ENCODE measurements at regions not wholly inside any gene's neighbourhood (a gene's known extent, or its start where the extent isn't known, plus 50 kb on each side); places are given as distances from the start of the nearest gene placed in this dataset.

DNA sequence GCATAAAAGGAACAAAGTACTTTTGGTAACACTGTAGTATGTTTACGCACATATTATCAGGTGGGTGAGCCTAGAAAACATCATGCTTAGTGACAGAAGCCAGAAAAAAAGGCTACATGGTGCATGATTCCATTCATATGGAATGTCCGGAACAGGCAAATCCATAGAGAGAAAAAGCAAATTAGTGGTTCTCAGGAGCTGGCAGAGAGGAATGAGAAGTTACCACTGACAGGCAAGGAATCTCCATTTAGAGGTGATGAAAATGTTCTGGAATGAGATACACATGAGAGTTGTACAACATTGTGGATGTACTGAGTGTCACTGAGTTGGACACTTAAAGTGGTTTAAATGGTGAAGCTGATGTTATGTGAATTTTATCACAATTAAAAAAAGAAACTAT is 976.9 kb downstream of the NLGN4Y start:
- no peaks in the 10 kb centered on the region; the same call in 2 of the 3 replicates for H3K9me3 Mint-ChIP-seq
- no peaks in the 10 kb centered on the region for H3K27me3 Mint-ChIP-seq (ENCODE audit: insufficient read depth, low read depth, poor library complexity)
- no peak overlapping the region for H3K27ac ChIP-seq (ENCODE audit: low read depth)
- H2AFZ ChIP-seq = no peak overlapping the region
- DNase-seq (ENCODE audit: low spot score) = no peak
- no peaks in the 10 kb centered on the region for H4K20me1 ChIP-seq (replicated peaks; ENCODE audit: insufficient read depth)
- H3K4me1 Mint-ChIP-seq = peaks cover 4% of the 10 kb centered on the region; the same call in 2 of the 3 replicates
- no peaks in the 10 kb centered on the region for H3K4me1 ChIP-seq (ENCODE audit: insufficient read depth)
- H3K4me3 Mint-ChIP-seq = no peak overlapping the region
- ATAC-seq = no peak
- H3K4me3 ChIP-seq = no peak overlapping the region
- H3K4me2 ChIP-seq = no peak overlapping the region
- no peaks in the 10 kb centered on the region for H3F3A ChIP-seq (replicated peaks; ENCODE audit: low read depth)
- H3K9me2 ChIP-seq (ENCODE audit: insufficient read depth) = no peaks in the 10 kb centered on the region
- no peaks in the 10 kb centered on the region for H3K36me3 Mint-ChIP-seq (ENCODE audit: low read depth)
- H3K27me3 ChIP-seq (ENCODE audit: insufficient read depth) = no peaks in the 10 kb centered on the region
- H3K79me2 ChIP-seq (replicated peaks; ENCODE audit: insufficient read depth) = no peaks in the 10 kb centered on the region
- TF ChIP-seq, protein P1, sequence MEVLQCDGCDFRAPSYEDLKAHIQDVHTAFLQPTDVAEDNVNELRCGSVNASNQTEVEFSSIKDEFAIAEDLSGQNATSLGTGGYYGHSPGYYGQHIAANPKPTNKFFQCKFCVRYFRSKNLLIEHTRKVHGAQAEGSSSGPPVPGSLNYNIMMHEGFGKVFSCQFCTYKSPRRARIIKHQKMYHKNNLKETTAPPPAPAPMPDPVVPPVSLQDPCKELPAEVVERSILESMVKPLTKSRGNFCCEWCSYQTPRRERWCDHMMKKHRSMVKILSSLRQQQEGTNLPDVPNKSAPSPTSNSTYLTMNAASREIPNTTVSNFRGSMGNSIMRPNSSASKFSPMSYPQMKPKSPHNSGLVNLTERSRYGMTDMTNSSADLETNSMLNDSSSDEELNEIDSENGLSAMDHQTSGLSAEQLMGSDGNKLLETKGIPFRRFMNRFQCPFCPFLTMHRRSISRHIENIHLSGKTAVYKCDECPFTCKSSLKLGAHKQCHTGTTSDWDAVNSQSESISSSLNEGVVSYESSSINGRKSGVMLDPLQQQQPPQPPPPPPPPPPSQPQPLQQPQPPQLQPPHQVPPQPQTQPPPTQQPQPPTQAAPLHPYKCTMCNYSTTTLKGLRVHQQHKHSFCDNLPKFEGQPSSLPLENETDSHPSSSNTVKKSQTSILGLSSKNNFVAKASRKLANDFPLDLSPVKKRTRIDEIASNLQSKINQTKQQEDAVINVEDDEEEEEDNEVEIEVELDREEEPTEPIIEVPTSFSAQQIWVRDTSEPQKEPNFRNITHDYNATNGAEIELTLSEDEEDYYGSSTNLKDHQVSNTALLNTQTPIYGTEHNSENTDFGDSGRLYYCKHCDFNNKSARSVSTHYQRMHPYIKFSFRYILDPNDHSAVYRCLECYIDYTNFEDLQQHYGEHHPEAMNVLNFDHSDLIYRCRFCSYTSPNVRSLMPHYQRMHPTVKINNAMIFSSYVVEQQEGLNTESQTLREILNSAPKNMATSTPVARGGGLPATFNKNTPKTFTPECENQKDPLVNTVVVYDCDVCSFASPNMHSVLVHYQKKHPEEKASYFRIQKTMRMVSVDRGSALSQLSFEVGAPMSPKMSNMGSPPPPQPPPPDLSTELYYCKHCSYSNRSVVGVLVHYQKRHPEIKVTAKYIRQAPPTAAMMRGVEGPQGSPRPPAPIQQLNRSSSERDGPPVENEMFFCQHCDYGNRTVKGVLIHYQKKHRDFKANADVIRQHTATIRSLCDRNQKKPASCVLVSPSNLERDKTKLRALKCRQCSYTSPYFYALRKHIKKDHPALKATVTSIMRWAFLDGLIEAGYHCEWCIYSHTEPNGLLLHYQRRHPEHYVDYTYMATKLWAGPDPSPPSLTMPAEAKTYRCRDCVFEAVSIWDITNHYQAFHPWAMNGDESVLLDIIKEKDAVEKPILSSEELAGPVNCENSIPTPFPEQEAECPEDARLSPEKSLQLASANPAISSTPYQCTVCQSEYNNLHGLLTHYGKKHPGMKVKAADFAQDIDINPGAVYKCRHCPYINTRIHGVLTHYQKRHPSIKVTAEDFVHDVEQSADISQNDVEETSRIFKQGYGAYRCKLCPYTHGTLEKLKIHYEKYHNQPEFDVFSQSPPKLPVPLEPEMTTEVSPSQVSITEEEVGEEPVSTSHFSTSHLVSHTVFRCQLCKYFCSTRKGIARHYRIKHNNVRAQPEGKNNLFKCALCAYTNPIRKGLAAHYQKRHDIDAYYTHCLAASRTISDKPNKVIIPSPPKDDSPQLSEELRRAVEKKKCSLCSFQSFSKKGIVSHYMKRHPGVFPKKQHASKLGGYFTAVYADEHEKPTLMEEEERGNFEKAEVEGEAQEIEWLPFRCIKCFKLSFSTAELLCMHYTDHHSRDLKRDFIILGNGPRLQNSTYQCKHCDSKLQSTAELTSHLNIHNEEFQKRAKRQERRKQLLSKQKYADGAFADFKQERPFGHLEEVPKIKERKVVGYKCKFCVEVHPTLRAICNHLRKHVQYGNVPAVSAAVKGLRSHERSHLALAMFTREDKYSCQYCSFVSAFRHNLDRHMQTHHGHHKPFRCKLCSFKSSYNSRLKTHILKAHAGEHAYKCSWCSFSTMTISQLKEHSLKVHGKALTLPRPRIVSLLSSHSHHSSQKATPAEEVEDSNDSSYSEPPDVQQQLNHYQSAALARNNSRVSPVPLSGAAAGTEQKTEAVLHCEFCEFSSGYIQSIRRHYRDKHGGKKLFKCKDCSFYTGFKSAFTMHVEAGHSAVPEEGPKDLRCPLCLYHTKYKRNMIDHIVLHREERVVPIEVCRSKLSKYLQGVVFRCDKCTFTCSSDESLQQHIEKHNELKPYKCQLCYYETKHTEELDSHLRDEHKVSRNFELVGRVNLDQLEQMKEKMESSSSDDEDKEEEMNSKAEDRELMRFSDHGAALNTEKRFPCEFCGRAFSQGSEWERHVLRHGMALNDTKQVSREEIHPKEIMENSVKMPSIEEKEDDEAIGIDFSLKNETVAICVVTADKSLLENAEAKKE (CRISPR knock-in tag; IDR thresholded peaks at IDR 0.05) = no peak
- TF ChIP-seq CREB1 (CRISPR knock-in tag; IDR thresholded peaks at IDR 0.05; ENCODE audit: low read depth) (no peak), NANOG (IDR thresholded peaks at IDR 0.05; ENCODE audit: borderline replicate concordance) (no peak)
- TF ChIP-seq, protein P2, sequence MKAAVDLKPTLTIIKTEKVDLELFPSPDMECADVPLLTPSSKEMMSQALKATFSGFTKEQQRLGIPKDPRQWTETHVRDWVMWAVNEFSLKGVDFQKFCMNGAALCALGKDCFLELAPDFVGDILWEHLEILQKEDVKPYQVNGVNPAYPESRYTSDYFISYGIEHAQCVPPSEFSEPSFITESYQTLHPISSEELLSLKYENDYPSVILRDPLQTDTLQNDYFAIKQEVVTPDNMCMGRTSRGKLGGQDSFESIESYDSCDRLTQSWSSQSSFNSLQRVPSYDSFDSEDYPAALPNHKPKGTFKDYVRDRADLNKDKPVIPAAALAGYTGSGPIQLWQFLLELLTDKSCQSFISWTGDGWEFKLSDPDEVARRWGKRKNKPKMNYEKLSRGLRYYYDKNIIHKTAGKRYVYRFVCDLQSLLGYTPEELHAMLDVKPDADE (IDR thresholded peaks at IDR 0.05) = no peak
- TF ChIP-seq, protein P3, sequence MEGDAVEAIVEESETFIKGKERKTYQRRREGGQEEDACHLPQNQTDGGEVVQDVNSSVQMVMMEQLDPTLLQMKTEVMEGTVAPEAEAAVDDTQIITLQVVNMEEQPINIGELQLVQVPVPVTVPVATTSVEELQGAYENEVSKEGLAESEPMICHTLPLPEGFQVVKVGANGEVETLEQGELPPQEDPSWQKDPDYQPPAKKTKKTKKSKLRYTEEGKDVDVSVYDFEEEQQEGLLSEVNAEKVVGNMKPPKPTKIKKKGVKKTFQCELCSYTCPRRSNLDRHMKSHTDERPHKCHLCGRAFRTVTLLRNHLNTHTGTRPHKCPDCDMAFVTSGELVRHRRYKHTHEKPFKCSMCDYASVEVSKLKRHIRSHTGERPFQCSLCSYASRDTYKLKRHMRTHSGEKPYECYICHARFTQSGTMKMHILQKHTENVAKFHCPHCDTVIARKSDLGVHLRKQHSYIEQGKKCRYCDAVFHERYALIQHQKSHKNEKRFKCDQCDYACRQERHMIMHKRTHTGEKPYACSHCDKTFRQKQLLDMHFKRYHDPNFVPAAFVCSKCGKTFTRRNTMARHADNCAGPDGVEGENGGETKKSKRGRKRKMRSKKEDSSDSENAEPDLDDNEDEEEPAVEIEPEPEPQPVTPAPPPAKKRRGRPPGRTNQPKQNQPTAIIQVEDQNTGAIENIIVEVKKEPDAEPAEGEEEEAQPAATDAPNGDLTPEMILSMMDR (conservative IDR thresholded peaks at IDR 0.05; ENCODE audit: low read depth in 2 of 2) = no peak
- H3K27ac Mint-ChIP-seq = no peak overlapping the region
- no peaks in the 10 kb centered on the region for H3K36me3 ChIP-seq (ENCODE audit: insufficient read depth)
